Astrocyte (in vitro differentiated cells and primary cell): ENCODE measurements at regions not wholly inside any gene's neighbourhood (a gene's known extent, or its start where the extent isn't known, plus 50 kb on each side); places are given as distances from the start of the nearest gene placed in this dataset.

Experiments
- DNase-seq: peaks from one replicate; pipeline ENCODE4 v3.0.0-alpha.2; 2010; ENCODE audit warnings: low read depth
- FAIRE-seq: peaks from 2 replicates; lab custom pipeline; 2011; peaks lifted over from hg19 to GRCh38; lab: Jason Lieb, UNC
- H2AFZ ChIP-seq: 2 replicates; pipeline ENCODE4 v1.6.0; 2012; ENCODE audit warnings: low read depth, low read length, inconsistent platforms
- H3K27ac ChIP-seq: 2 replicates; pipeline ENCODE4 v1.5.1; 2011; ENCODE audit warnings: low read depth, low read length, inconsistent platforms
- H3K27me3 ChIP-seq: 2 replicates; pipeline ENCODE4 v1.6.0; 2011; ENCODE audit warnings: low read length, inconsistent platforms; ENCODE audit not compliant: insufficient read depth
- H3K36me3 ChIP-seq: 2 replicates; pipeline ENCODE4 v1.5.1; 2011; ENCODE audit warnings: low read length, inconsistent platforms; ENCODE audit not compliant: insufficient read depth
- H3K4me1 ChIP-seq: 2 replicates; pipeline ENCODE4 v1.5.1; 2011; ENCODE audit warnings: low read length, inconsistent platforms; ENCODE audit not compliant: insufficient read depth
- H3K4me2 ChIP-seq: 2 replicates; pipeline ENCODE4 v1.6.0; 2012; ENCODE audit warnings: low read length, inconsistent platforms
- H3K4me3 ChIP-seq: 2 replicates; pipeline ENCODE4 v1.5.1; 2011; ENCODE audit warnings: low read depth, mild to moderate bottlenecking, low read length, inconsistent platforms; ENCODE audit not compliant: insufficient read depth
- H3K79me2 ChIP-seq: 2 replicates; pipeline ENCODE4 v1.6.0; 2012; ENCODE audit warnings: mild to moderate bottlenecking, low read length, inconsistent platforms; ENCODE audit not compliant: insufficient read depth
- H3K9ac ChIP-seq: 2 replicates; pipeline ENCODE4 v1.6.0; 2012; ENCODE audit warnings: mild to moderate bottlenecking, low read length, inconsistent platforms
- H3K9me3 ChIP-seq: 2 replicates; pipeline ENCODE4 v1.5.1; 2012; ENCODE audit warnings: low read depth, mild to moderate bottlenecking, low read length, inconsistent platforms; ENCODE audit not compliant: insufficient read depth
- H4K20me1 ChIP-seq: 2 replicates; pipeline ENCODE4 v1.6.0; 2012; ENCODE audit warnings: low read length, inconsistent platforms; ENCODE audit not compliant: insufficient read depth
- H3K27ac Mint-ChIP-seq: one replicate; pipeline ENCODE4 v1.8.0; 2021; ENCODE audit warnings: mild to moderate bottlenecking, mixed read lengths; ENCODE audit not compliant: unreplicated experiment
- H3K27me3 Mint-ChIP-seq: one replicate; pipeline ENCODE4 v1.8.0; 2021; ENCODE audit warnings: low read depth, mixed read lengths; ENCODE audit not compliant: unreplicated experiment
- H3K36me3 Mint-ChIP-seq: one replicate; pipeline ENCODE4 v1.8.0; 2021; ENCODE audit warnings: low read depth, mixed read lengths; ENCODE audit not compliant: unreplicated experiment
- H3K4me1 Mint-ChIP-seq: one replicate; pipeline ENCODE4 v1.8.0; 2021; ENCODE audit warnings: low read depth, mixed read lengths; ENCODE audit not compliant: unreplicated experiment
- H3K4me3 Mint-ChIP-seq: one replicate; pipeline ENCODE4 v1.8.0; 2021; ENCODE audit warnings: mild to moderate bottlenecking, moderate library complexity, mixed read lengths; ENCODE audit not compliant: unreplicated experiment
- H3K9me3 Mint-ChIP-seq: one replicate; pipeline ENCODE4 v1.8.0; 2021; ENCODE audit warnings: mild to moderate bottlenecking, mixed read lengths; ENCODE audit not compliant: unreplicated experiment
- CTCF ChIP-seq: IDR thresholded peaks from 2 replicates; pipeline ENCODE4 v1.5.1; 2011; ENCODE audit warnings: low read depth, mild to moderate bottlenecking, inconsistent platforms, low read length, moderate library complexity; ENCODE audit not compliant: insufficient read depth
- EZH2 ChIP-seq: IDR thresholded peaks from 2 replicates; pipeline ENCODE4 v1.6.1; 2012; ENCODE audit warnings: mild to moderate bottlenecking, low read length, inconsistent platforms; ENCODE audit not compliant: insufficient read depth

GRCh38 chr14:44374906-44375305 lies 132.2 kb downstream of the FSCB start:
- H3K9me3 ChIP-seq = peaks cover 3% of the 10 kb centered on the region
- Mint-ChIP-seq H3K9me3 (peaks cover 14% of the 10 kb centered on the region), H3K4me1 (peaks cover 8% of the 10 kb centered on the region), H3K27me3 (no peaks in the 10 kb centered on the region), H3K36me3 (no peaks in the 10 kb centered on the region), H3K27ac (no peak overlapping the region), H3K4me3 (no peak overlapping the region)
- no peaks in the 10 kb centered on the region for H4K20me1 ChIP-seq
- no peaks in the 10 kb centered on the region for H3K36me3 ChIP-seq
- H3K9ac ChIP-seq = no peak overlapping the region
- no peak overlapping the region for H2AFZ ChIP-seq
- H3K79me2 ChIP-seq = no peaks in the 10 kb centered on the region
- DNase-seq (no peak), FAIRE-seq (no peak)
- H3K27me3 ChIP-seq = no peaks in the 10 kb centered on the region
- H3K4me3 ChIP-seq = no peak overlapping the region
- no peak overlapping the region for H3K27ac ChIP-seq
- H3K4me2 ChIP-seq = no peak overlapping the region
- no peaks in the 10 kb centered on the region for H3K4me1 ChIP-seq
- TF ChIP-seq EZH2 (no peak), CTCF (no peak)

- Mint-ChIP-seq H3K27me3 (no peaks in the 10 kb centered on the region), H3K27ac (no peak overlapping the region), H3K36me3 (no peaks in the 10 kb centered on the region), H3K4me3 (no peak overlapping the region), H3K9me3 (peaks cover 14% of the 10 kb centered on the region), H3K4me1 (peaks cover 8% of the 10 kb centered on the region)
- TF ChIP-seq EZH2 (no peak), CTCF (no peak)
- H3K27ac ChIP-seq = no peak overlapping the region
- H3K79me2 ChIP-seq = no peaks in the 10 kb centered on the region
- no peak overlapping the region for H3K4me3 ChIP-seq
- FAIRE-seq (no peak), DNase-seq (no peak)
- no peak overlapping the region for H3K4me2 ChIP-seq
- H3K4me1 ChIP-seq = no peaks in the 10 kb centered on the region
- H3K36me3 ChIP-seq = no peaks in the 10 kb centered on the region
- peaks cover 3% of the 10 kb centered on the region for H3K9me3 ChIP-seq
- no peak overlapping the region for H2AFZ ChIP-seq
- H3K9ac ChIP-seq = no peak overlapping the region
- no peaks in the 10 kb centered on the region for H3K27me3 ChIP-seq
- no peaks in the 10 kb centered on the region for H4K20me1 ChIP-seq
These were observed 134.1 kb downstream of the FSCB start for GRCh38 chr14:44372807-44373489.

- TF ChIP-seq EZH2 = no peak
- TF ChIP-seq CTCF = no peak
- no peak overlapping the region for H3K4me3 ChIP-seq
- no peaks in the 10 kb centered on the region for H3K79me2 ChIP-seq
- Mint-ChIP-seq H3K9me3 (peaks cover 10% of the 10 kb centered on the region), H3K36me3 (no peaks in the 10 kb centered on the region), H3K4me1 (peaks cover 8% of the 10 kb centered on the region), H3K27ac (no peak overlapping the region), H3K27me3 (no peaks in the 10 kb centered on the region), H3K4me3 (no peak overlapping the region)
- DNase-seq = no peak
- H3K27ac ChIP-seq = no peak overlapping the region
- no peaks in the 10 kb centered on the region for H3K36me3 ChIP-seq
- no peak overlapping the region for H3K4me2 ChIP-seq
- H4K20me1 ChIP-seq = no peaks in the 10 kb centered on the region
- H3K9me3 ChIP-seq = peaks cover 3% of the 10 kb centered on the region
- H3K4me1 ChIP-seq = no peaks in the 10 kb centered on the region
- no peak overlapping the region for H3K9ac ChIP-seq
- no peak overlapping the region for H2AFZ ChIP-seq
- no peaks in the 10 kb centered on the region for H3K27me3 ChIP-seq
- no peak for FAIRE-seq
These were observed 134.9 kb downstream of the FSCB start for GRCh38 chr14:44372231-44372630.
